Stromal cell of bone marrow (primary cell): ENCODE measurements at regions not wholly inside any gene's neighbourhood (a gene's known extent, or its start where the extent isn't known, plus 50 kb on each side); places are given as distances from the start of the nearest gene placed in this dataset.
A peak's percentile ranks its signal among the peaks of the same experiment; 100 is the strongest.

Source experiments
- DNase-seq: peaks from one replicate; pipeline ENCODE4 v3.0.0-alpha.2; 2012; ENCODE audit warnings: low read depth

DNA sequence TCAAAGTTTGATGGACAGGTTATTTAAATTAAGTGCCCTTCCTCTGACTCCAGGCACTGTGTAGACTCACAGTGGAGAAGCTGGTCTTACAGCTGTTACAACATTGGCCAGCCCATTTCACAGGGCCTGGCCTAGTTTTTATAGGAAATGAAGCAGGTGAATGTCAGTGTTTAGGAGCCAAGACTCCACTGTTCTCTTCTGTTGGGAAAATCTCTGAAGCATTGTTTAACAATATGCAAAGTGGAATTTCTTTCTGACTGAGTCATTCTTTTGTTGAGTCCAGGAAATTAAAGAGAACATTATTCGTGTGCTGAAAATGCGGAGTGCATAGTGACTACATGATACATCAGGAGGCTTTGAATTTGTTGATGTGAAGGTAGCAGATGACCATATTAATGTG lies 64.7 kb downstream of the ARRDC4 start:
- no peak for DNase-seq

- no peak for DNase-seq
Observed at GRCh38 chr15:98034731-98035130, 74.2 kb downstream of the ARRDC4 start.

DNA sequence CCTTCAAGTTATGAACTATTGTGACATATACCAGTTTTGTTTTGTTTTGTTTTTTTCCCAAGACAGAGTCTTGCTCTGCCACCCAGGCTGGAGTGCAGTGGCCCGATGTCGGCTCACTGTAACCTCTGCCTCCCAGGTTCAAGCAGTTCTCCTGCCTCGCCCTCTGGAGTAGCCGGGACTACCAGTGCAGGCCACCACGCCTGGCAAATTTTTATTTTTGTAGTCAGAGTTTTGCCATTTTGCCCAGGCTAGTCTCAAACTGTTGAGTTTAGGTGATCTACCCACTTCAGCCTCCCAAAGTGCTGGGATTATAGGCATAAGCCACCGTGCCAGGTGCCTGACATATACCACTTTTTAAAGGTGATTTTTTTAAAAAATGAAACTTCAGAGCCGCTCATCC lies 74.6 kb downstream of the ARRDC4 start:
- DNase-seq = no peak

- no peak for DNase-seq
Observed at GRCh38 chr15:98035577-98036010, 75.1 kb downstream of the ARRDC4 start.

GRCh38 chr15:98039596-98039995 lies 79.1 kb downstream of the ARRDC4 start:
- no peak for DNase-seq

- no peak for DNase-seq
Observed at GRCh38 chr15:98040146-98040545, 79.6 kb downstream of the ARRDC4 start.

DNA sequence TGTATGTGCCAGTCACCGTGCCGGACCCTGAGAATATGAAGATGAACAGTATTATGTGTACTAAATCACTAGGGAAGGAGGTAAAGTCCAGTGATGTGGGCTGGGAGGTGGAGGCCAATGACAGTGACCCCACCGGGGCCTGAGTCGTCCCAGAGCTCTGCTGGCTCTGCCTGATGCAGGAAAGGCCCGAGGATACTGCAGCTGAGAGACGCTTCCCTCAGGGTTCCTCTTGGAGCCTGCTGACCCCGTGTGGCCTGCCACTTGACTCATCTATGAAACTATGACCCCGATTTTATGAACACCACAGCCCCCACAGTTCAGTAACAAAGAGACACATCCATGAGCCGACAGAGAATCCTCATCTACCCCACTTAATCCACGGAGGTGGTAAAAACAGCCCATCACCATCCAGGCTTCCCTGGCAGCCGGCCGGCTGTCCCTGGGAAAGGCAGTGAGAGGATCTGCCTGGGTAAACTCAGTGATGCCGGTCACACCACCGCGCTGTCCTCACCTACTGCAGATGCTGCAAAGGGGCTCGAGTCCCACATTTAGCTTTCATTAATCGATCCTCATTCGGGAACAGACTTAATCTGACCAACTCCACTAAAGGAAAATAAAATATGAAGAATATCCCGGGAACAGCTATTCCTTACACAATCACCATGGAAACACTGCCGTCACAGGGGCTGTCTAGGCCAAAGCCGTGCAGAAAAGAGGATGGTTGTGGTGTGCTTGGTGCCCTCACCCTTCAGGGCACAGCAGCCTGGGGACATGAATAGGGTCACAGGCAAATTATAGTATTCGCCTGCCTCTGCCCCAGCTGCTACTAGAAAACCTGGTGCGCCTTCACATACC lies 82.9 kb downstream of the ARRDC4 start:
- DNase-seq = no peak

DNA sequence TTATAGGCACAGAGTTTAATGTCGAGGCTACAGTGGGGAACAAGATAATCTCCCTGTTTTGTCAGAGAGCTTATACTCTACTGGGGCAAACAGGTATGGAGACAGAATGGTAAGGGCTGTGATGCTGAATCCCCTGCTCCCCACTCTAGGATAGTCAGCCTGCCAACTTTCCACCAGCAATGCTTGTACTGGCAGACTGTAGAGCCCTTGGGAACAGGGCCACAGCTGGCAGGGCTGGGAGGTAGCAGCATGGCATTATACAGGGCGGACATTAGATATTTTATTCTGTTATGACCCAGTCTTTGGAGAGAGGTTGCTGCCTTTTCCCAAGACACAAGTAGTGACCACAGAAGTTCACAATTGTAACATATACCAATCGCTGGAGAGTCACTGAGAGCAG lies 91.2 kb downstream of the ARRDC4 start:
- DNase-seq = no peak

DNA sequence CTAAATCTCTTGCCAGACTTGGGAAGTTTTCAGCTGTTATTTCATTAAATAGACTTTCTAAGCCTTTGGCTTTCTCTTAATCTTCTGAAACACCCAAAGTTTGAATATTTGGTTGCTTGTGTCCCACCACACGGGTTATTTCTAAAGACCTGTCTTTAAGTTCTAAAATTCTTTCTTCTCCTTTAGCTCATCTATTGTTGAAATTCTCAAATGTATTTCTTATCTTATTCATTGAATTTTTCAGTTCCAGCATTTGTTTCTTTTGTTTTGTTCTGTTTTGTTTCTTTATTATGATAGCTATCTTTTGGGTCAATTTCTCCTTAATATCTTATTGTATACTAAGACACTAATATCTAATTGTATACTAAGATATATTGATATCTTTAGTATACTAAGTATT lies 97.0 kb downstream of the ARRDC4 start:
- no peak for DNase-seq

GRCh38 chr15:98062869-98063268 lies 102.4 kb downstream of the ARRDC4 start:
- DNase-seq = no peak

GRCh38 chr15:98063315-98063714 lies 102.8 kb downstream of the ARRDC4 start:
- DNase-seq = no peak

DNA sequence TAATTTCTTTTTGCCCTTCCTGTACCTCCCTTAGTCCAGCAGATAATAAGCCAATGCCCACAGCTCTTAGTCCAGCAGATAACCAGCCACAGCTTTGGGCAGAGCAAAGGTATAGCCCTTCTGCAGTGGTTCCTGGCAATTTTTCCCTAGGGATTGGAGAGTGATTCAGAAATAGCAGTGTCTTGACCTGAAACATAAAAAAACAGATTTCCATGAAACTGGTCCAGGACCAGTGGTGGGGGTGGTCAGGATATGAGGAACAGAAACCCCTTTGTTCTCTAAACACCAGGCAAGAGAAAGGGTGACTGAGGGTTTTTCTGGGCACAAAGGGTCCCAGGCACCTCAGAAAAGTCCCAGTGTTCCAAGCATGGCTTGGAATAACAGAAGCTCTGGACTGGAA lies 103.4 kb downstream of the ARRDC4 start:
- DNase-seq = no peak

GRCh38 chr15:98067339-98067738 lies 106.8 kb downstream of the ARRDC4 start:
- peak; percentile 36 for DNase-seq

- DNase-seq = no peak
Observed at GRCh38 chr15:98069256-98069655, 108.8 kb downstream of the ARRDC4 start.

- DNase-seq = no peak
Observed at GRCh38 chr15:98070137-98070536, 109.6 kb downstream of the ARRDC4 start.

GRCh38 chr15:98071786-98072185 lies 111.3 kb downstream of the ARRDC4 start:
- DNase-seq = no peak

- DNase-seq = no peak
Observed at GRCh38 chr15:98075441-98075840, 114.9 kb downstream of the ARRDC4 start.

DNA sequence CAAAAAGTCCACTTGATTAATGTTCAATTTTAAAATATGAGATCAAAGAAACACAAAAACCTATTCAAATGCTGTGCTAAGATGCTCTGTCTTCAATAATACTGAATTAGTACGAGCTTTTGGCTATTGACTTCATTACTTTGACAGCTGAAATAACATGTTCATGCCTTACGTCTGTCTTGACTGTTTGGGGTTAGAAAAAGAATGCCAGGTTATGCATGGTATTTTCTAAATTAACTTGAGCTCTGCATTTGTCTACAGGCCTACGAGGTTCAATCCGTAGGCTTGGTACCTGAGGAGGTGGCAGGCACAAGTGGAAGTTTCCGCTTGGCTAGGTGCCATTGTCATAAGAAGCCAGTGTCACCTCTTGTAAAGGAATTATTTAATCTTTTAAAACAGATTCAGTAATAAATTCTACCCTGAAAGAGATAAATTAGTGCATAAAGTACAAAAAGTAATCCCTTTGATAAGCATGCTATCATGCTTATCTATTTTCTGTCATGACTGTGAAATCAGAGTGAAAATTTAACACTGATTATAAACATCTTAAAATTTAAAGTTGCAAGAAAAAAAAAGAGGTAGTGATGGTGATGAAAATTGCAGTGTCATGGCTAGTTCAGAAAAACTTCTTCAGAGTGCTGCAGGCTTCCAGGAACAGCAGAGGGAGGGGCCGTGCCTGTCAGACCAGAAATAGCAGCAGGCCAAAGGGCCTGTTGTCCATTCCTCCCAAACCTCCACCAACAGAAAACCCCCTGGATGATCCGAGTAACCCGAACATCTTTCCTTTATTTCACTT lies 115.7 kb downstream of the ARRDC4 start:
- DNase-seq = no peak

DNA sequence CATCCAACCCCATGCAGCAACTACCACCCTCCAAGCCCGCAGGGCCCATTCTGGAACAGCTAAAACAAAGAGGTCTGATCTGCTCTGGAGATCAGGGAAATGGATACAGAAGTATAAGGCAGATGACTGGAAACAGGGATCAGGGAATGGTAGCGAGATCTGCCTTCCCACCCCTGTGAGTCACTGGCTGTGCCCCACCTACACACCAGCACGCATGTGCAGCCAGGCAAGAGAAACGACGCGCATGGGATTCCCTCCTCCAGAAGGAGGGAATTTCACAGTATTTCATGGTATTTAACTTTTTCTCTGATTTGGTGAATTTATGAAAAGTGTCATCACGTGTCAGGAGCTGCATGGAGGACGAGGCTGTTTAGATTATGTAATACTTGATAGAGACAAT lies 116.7 kb downstream of the ARRDC4 start:
- DNase-seq = peak; percentile 37

DNA sequence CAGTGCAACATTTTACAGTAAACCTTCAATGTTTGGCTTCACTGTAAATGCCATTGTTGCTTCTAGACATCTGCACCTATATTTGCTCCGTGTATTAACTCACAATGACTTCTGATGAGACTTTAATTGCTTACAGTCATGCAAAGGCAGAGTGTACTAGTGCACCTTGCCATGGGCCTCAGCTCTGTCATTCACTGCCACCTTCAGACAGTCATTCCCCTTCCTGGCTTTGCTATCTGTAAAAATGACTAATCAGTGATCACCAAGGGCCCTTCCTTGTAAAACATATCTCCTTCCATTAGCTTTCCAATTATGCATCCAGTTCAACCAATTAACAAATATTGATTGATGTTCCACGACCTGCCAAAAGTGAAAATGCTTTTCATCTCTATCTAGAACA lies 120.3 kb downstream of the ARRDC4 start:
- no peak for DNase-seq

- DNase-seq = no peak
Observed at GRCh38 chr15:98083203-98083910, 122.9 kb downstream of the ARRDC4 start.

- DNase-seq = peak; percentile 57
Observed at GRCh38 chr15:98085003-98085639, 124.6 kb downstream of the ARRDC4 start.
